T-helper 17 cell (primary cell): ENCODE measurements at regions not wholly inside any gene's neighbourhood (a gene's known extent, or its start where the extent isn't known, plus 50 kb on each side); places are given as distances from the start of the nearest gene placed in this dataset.

Experiments
- ATAC-seq: fragments of 150-1000 bp; cut with Tn5 transposase; 2 replicates; pipeline ENCODE4 v1.10.0; 2021; ENCODE audit warnings: mild to moderate bottlenecking, moderate library complexity
- DNase-seq, 3 donors: peaks; one replicate each; pipeline versions ENCODE4 v3.0.0 to v3.0.0-alpha.2; 2020 to 2021
- H3K9me3 ChIP-seq: one replicate; pipeline ENCODE4 v1.7.0; 2013; ENCODE audit warnings: low read length, mild to moderate bottlenecking; ENCODE audit not compliant: control insufficient read depth, poor library complexity, severe bottlenecking
- H3K27ac Mint-ChIP-seq: one replicate; pipeline ENCODE4 v1.8.0; 2022; ENCODE audit warnings: mild to moderate bottlenecking, moderate library complexity, mixed read lengths
- H3K27me3 Mint-ChIP-seq: one replicate; pipeline ENCODE4 v1.8.0; 2022; ENCODE audit warnings: mixed read lengths
- H3K36me3 Mint-ChIP-seq: one replicate; pipeline ENCODE4 v1.8.0; 2022; ENCODE audit warnings: low read depth, mixed read lengths
- H3K4me1 Mint-ChIP-seq: one replicate; pipeline ENCODE4 v1.8.0; 2022; ENCODE audit warnings: mild to moderate bottlenecking, mixed read lengths
- H3K4me3 Mint-ChIP-seq: one replicate; pipeline ENCODE4 v1.8.0; 2022; ENCODE audit warnings: mild to moderate bottlenecking, moderate library complexity, mixed read lengths

GRCh38 chr4:108567831-108568230 lies 52.5 kb upstream of the RPL34 start:
- ATAC-seq = no peak
- peaks cover 8% of the 10 kb centered on the region for H3K4me1 Mint-ChIP-seq
- no peak overlapping the region for H3K4me3 Mint-ChIP-seq
- no peak for DNase-seq
- H3K27ac Mint-ChIP-seq = no peak overlapping the region
- H3K9me3 ChIP-seq = no peaks in the 10 kb centered on the region
- no peaks in the 10 kb centered on the region for H3K36me3 Mint-ChIP-seq
- H3K27me3 Mint-ChIP-seq = no peaks in the 10 kb centered on the region

DNA sequence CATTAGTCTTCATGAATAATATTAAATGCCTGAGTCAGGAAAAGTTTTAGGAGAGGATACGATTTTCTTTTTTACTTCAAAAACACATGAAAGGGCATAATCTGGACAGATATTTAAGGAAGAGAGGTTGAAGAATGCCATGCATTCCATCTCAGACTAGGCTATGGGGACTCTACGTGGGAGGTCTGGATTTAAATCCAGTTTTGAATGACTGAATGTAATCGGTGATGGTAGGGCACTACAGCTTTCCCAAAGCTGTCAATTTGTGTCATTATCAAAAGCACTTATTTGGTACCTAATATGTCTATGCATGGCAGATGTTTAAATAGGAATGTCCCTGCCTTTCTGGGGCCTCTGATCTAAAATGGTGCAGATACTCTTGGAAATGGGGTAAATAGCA lies 59.3 kb upstream of the RPL34 start:
- H3K27ac Mint-ChIP-seq = no peak overlapping the region
- H3K4me3 Mint-ChIP-seq = no peak overlapping the region
- DNase-seq = no peak

GRCh38 chr4:108560616-108561015 lies 59.8 kb upstream of the RPL34 start:
- H3K36me3 Mint-ChIP-seq = peaks cover under 1% of the 10 kb centered on the region
- H3K9me3 ChIP-seq = no peaks in the 10 kb centered on the region
- ATAC-seq (no peak), DNase-seq (no peak)
- H3K4me1 Mint-ChIP-seq = peaks cover 2% of the 10 kb centered on the region
- no peaks in the 10 kb centered on the region for H3K27me3 Mint-ChIP-seq
- H3K27ac Mint-ChIP-seq = no peak overlapping the region
- H3K4me3 Mint-ChIP-seq = no peak overlapping the region

More for the DNA sequence above, 59.3 kb upstream of the RPL34 start:
- no peaks in the 10 kb centered on the region for H3K36me3 Mint-ChIP-seq
- no peak for ATAC-seq
- no peaks in the 10 kb centered on the region for H3K27me3 Mint-ChIP-seq
- H3K9me3 ChIP-seq = no peaks in the 10 kb centered on the region
- H3K4me1 Mint-ChIP-seq = peaks cover 2% of the 10 kb centered on the region

GRCh38 chr4:108559911-108560310 lies 60.5 kb upstream of the RPL34 start:
- no peaks in the 10 kb centered on the region for H3K9me3 ChIP-seq
- ATAC-seq = no peak
- H3K36me3 Mint-ChIP-seq = peaks cover 4% of the 10 kb centered on the region
- no peak for DNase-seq
- no peaks in the 10 kb centered on the region for H3K27me3 Mint-ChIP-seq
- H3K4me1 Mint-ChIP-seq = peaks cover 2% of the 10 kb centered on the region
- no peak overlapping the region for H3K27ac Mint-ChIP-seq
- H3K4me3 Mint-ChIP-seq = no peak overlapping the region

DNA sequence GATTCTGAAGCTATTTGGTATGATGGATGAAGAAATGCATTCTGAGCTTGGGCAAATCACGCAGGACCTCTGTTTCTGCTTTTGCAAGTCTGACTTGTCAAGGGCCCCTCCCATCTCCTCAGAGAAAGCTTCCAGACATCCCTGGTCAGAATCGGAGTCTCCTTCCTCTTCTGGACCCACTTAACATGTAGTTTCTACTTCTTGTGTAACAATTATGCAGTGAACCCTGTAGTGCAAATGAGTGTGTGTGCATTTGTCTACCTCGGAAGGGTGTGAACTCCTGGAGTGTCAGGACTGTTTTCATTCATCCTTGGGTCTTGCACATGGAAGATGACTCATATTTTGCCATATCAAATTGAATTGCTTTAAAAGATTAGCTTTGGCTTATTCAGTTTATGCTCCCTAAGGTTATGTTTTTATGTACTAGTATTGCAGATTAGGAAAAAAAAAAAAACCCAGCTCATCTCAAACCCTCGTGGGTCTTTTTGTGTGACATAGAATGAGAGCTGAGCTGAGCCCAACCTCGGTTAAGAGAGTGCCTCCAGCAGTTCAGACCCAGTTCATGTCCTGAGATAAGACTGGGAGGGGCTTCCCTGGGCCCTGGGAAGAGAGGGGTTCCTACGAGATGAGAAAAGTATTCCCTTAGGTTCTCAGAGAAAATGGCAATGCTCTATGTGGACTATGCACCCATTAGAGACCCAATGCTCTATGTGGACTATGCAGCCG lies 61.1 kb upstream of the RPL34 start:
- no peaks in the 10 kb centered on the region for H3K9me3 ChIP-seq
- DNase-seq (no peak), ATAC-seq (no peak)
- Mint-ChIP-seq H3K4me1 (peaks cover 2% of the 10 kb centered on the region), H3K27ac (no peak overlapping the region), H3K36me3 (peaks cover 4% of the 10 kb centered on the region), H3K27me3 (no peaks in the 10 kb centered on the region), H3K4me3 (no peak overlapping the region)

DNA sequence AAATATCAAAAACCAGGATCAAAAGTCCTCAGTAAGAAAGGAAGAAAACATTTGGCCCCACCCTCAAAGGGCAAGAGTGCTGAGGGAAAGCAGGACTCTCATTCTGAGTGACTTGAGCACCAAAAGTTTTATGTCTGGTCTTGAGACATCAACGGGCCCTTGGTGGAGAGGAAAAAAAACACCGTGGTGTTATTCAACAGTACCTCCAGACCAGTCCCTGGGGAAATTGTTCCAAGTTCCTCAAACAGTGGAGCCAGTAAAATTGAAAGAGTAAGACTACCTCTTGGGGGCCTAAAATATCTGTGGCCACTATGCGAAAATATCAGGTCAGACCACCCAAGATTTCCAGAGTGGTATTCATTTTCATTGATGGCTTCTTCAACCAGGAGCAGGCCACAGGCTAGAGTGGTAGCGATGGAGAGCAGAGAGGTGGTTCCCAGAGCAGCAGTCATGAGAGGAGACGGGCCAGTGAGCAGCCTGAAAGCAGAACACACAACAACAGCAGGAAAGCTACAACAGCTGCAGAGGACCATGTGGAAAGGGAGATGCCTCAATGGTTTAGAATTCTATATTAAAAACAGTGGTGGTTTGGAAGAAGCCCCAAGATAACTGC lies 63.7 kb upstream of the RPL34 start:
- H3K36me3 Mint-ChIP-seq = peaks cover 7% of the 10 kb centered on the region
- no peaks in the 10 kb centered on the region for H3K27me3 Mint-ChIP-seq
- no peak for DNase-seq
- no peak for ATAC-seq
- no peaks in the 10 kb centered on the region for H3K9me3 ChIP-seq
- peaks cover 2% of the 10 kb centered on the region for H3K4me1 Mint-ChIP-seq
- H3K4me3 Mint-ChIP-seq = no peak overlapping the region
- H3K27ac Mint-ChIP-seq = no peak overlapping the region

DNA sequence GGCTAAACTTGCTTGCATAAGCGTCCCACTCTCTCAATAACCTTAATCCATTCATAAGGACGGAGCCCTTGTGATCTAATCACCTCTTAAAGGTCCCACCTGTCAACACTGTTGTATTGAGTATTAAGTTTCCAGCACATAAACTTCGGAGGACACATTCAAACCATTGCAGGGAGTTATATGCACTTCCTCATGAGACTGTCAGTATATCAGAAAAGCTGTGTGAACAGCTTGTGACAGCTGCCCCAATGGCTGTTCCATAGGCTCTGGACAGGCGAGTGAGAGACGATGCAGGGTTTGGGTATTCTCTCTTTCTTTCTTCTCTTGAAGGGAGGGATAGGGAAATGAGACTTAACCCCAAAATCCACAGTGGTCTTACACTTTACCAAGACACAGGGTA lies 64.2 kb upstream of the RPL34 start:
- Mint-ChIP-seq H3K4me1 (peaks cover 2% of the 10 kb centered on the region), H3K27ac (no peak overlapping the region), H3K27me3 (no peaks in the 10 kb centered on the region), H3K36me3 (peaks cover 7% of the 10 kb centered on the region), H3K4me3 (no peak overlapping the region)
- no peak for ATAC-seq
- no peaks in the 10 kb centered on the region for H3K9me3 ChIP-seq
- DNase-seq = no peak

- no peaks in the 10 kb centered on the region for H3K4me1 Mint-ChIP-seq
- no peak overlapping the region for H3K4me3 Mint-ChIP-seq
- H3K27ac Mint-ChIP-seq = no peak overlapping the region
- H3K9me3 ChIP-seq = no peaks in the 10 kb centered on the region
- DNase-seq (no peak), ATAC-seq (no peak)
- no peaks in the 10 kb centered on the region for H3K27me3 Mint-ChIP-seq
- H3K36me3 Mint-ChIP-seq = peaks cover 7% of the 10 kb centered on the region
Observed at GRCh38 chr4:108555701-108556100, 64.7 kb upstream of the RPL34 start.

DNA sequence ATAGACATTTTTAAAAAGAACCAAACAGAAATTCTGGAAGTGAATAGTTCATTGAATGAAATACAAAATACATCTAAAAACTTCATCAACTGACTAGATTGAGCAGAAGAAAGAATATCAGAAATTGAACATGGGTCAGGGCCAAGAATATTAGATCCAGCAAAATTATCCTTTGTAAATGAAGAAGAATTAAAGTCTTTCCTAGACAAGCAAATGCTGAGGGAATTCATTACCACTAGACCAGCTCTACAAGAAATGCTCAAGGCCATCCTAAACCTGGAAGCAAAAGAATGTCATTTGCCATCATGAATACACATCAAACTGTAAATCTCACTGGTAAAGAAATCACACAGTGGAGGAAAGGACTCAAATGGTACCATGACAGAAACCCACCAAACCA lies 72.7 kb upstream of the RPL34 start:
- no peak for ATAC-seq
- H3K4me1 Mint-ChIP-seq = no peaks in the 10 kb centered on the region
- H3K27ac Mint-ChIP-seq = no peak overlapping the region
- no peaks in the 10 kb centered on the region for H3K27me3 Mint-ChIP-seq
- H3K4me3 Mint-ChIP-seq = no peak overlapping the region
- no peak for DNase-seq
- peaks cover 3% of the 10 kb centered on the region for H3K9me3 ChIP-seq
- peaks cover 10% of the 10 kb centered on the region for H3K36me3 Mint-ChIP-seq

- Mint-ChIP-seq H3K27me3 (no peaks in the 10 kb centered on the region), H3K4me1 (peaks cover 3% of the 10 kb centered on the region), H3K27ac (no peak overlapping the region), H3K4me3 (no peak overlapping the region), H3K36me3 (peaks cover 9% of the 10 kb centered on the region)
- DNase-seq (no peak), ATAC-seq (no peak)
- peaks cover 3% of the 10 kb centered on the region for H3K9me3 ChIP-seq
Observed at GRCh38 chr4:108546728-108547127, 73.6 kb upstream of the RPL34 start.

GRCh38 chr4:108544481-108544880 lies 75.9 kb upstream of the RPL34 start:
- peaks cover 3% of the 10 kb centered on the region for H3K9me3 ChIP-seq
- no peak overlapping the region for H3K27ac Mint-ChIP-seq
- H3K4me3 Mint-ChIP-seq = no peak overlapping the region
- ATAC-seq (no peak), DNase-seq (no peak)
- H3K27me3 Mint-ChIP-seq = no peaks in the 10 kb centered on the region
- peaks cover 10% of the 10 kb centered on the region for H3K4me1 Mint-ChIP-seq
- peaks cover 3% of the 10 kb centered on the region for H3K36me3 Mint-ChIP-seq

GRCh38 chr4:108543359-108543968 lies 76.9 kb upstream of the RPL34 start:
- no peak overlapping the region for H3K27ac Mint-ChIP-seq
- no peak for ATAC-seq
- no peak for DNase-seq
- peaks cover 3% of the 10 kb centered on the region for H3K9me3 ChIP-seq
- H3K36me3 Mint-ChIP-seq = peaks cover 2% of the 10 kb centered on the region
- no peak overlapping the region for H3K4me3 Mint-ChIP-seq
- H3K4me1 Mint-ChIP-seq = peaks cover 10% of the 10 kb centered on the region
- H3K27me3 Mint-ChIP-seq = no peaks in the 10 kb centered on the region

- H3K4me3 Mint-ChIP-seq = no peak overlapping the region
- H3K27me3 Mint-ChIP-seq = no peaks in the 10 kb centered on the region
- peaks cover 2% of the 10 kb centered on the region for H3K36me3 Mint-ChIP-seq
- DNase-seq (no peak), ATAC-seq (peak; percentile 48)
- no peaks in the 10 kb centered on the region for H3K9me3 ChIP-seq
- peaks cover 17% of the 10 kb centered on the region for H3K4me1 Mint-ChIP-seq
- no peak overlapping the region for H3K27ac Mint-ChIP-seq
Observed at GRCh38 chr4:108540536-108540935, 79.8 kb upstream of the RPL34 start.

- H3K36me3 Mint-ChIP-seq = no peaks in the 10 kb centered on the region
- no peaks in the 10 kb centered on the region for H3K27me3 Mint-ChIP-seq
- peaks cover 29% of the 10 kb centered on the region for H3K4me1 Mint-ChIP-seq
- H3K9me3 ChIP-seq = no peaks in the 10 kb centered on the region
- H3K27ac Mint-ChIP-seq = no peak overlapping the region
- H3K4me3 Mint-ChIP-seq = no peak overlapping the region
- ATAC-seq = no peak
- DNase-seq = no peak
Observed at GRCh38 chr4:108536577-108536976, 83.8 kb upstream of the RPL34 start.
